MV-4-11 (cell line): ENCODE measurements at regions not wholly inside any gene's neighbourhood (a gene's known extent, or its start where the extent isn't known, plus 50 kb on each side); places are given as distances from the start of the nearest gene placed in this dataset.

Experiments used
- DNase-seq: peaks from one replicate; lab custom pipeline; 2025; lab: John Stamatoyannopoulos, UW

DNA sequence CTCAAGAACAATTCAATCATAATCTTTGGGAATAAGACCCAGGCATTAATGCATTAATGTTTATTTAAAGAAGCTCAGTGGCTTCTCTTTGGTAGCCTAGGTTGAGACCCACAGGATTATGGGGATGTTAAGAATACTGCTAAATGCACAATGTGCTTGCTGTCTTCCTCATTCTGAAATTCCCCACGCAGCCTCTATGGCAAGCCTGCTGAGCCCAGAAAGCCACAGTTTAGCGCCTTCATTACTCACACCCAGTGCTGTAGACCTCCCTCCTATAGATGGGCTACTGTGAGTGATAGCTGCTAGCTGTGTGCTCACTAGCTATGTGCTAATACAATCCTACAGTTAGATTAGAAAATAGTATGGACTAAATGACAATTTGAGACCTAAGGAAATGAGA is 90.6 kb downstream of the TNFSF13B start:
- peak; percentile 92 for DNase-seq

DNA sequence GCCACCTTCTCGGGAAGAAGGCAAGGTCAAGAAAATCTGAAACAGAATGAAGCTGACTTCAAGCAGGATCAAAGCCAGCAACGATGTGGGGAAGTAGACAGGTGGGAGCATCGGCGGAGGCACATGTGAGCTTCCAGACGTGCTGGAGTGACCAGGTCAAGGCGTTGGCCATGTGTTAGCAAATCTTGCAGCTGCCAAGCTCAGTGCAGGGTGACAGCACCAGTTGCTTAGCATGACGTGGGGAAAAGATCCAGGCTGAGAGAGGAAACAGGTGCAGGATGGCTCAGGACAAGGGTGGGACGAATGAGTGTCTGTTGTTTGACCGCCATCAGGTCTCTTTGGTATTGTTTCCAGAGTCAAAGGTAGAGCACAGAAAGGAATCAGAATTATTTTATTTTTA is 92.3 kb downstream of the TNFSF13B start:
- no peak for DNase-seq

DNA sequence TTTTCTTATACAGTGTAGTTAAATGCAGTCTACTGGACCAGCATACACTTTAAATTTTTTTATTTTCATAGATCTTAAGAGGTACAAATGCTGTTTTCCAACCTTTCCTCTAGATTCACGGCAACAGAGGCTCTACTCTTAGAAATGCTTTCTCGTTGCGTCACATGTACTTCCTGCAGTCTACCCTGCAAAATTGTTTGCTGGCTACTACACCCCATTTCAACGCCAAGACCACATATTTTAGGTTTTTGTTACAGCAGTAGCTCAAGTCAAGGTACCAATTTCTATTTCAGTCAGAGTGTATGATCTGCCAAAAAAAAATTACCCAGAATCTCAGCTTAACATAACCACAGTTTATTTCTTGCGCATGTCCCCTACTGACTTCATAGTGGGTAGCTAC is 94.1 kb downstream of the TNFSF13B start:
- peak; percentile 31 for DNase-seq

DNA sequence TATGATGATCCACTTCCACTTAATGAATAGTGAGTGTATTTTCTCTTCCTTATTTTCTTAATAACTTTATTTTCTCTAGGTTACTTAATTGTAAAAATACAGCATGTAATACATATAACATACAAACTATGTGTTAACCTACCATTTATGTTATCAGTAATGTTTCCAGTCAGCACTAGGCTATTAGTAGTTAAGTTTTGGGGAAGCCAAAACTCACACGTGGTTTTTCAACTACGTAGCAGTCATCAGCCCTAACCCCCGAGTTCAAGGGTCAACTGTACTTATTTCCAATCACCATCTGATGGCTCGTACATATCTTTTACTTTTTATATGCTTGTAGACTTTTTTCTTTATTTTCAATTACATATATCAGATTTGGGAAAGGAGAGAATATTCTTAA is 95.7 kb downstream of the TNFSF13B start:
- peak; percentile 15 for DNase-seq

DNA sequence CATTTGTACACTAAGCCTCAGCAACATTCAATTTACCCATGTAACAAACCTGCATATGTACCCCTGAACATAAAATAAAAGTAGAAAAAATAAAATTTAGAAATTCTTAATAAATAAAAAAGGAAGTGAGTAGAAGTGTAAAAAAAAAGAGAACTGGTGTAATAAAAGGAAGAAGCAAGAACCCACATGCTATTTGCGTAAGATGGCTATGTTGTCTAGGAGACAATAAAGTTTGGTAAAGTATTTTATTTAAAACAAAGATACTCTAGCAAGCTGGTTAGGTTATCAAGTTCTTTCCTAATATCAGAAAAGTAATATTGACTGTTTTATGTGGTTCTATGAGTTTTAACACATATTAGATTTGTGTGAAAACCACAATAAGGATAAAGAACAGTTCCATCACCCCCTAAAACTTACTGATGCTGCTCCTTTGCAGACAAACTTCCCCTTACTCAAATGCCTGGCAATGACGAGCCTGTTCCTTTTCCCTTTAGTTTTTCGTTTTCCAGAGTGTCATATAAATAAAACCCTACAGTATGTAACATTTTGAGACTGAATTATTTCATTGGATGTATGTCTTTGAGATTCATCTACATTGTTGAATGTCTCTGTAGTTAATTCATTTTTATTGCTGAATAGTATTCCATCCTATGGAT is 98.9 kb downstream of the TNFSF13B start:
- DNase-seq: peak; percentile 84

DNA sequence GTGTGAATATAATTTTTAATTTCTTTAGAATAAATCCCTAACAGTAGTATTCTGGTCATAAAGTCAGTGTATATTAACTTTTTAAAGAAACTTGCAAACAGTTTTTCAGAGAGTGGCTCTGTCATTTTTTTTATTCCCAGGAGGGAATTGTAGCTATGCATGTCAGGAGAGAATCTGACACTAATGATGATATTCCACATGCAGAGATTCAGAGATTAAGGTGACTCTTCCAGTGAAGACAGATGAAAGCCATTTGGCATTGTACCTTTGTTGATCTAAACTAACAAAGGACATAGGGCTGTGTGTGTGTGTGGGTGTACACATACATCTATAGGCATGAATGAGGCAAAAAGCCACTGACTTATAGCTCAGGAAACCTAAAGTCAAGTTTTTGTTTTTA is 99.9 kb downstream of the TNFSF13B start:
- no peak for DNase-seq

DNA sequence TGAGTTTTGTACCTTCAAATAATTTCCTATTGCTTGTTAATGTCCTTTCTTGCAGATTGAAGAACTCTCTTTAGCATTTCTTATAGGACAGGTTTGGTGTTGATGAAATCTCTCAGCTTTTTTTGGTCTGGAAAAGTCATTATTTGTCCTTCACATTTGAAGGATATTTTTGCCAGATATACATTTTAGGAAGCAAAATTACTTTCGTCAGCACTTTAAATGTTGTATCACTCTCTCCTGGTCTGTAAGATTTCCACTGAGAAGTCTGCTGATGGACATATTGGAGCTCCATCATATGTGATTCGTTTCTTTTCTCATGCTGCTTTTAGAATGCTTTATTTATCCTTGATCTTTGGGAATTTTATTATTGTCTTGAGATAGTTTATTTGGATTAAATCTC is 105.5 kb downstream of the TNFSF13B start:
- DNase-seq: no peak

DNA sequence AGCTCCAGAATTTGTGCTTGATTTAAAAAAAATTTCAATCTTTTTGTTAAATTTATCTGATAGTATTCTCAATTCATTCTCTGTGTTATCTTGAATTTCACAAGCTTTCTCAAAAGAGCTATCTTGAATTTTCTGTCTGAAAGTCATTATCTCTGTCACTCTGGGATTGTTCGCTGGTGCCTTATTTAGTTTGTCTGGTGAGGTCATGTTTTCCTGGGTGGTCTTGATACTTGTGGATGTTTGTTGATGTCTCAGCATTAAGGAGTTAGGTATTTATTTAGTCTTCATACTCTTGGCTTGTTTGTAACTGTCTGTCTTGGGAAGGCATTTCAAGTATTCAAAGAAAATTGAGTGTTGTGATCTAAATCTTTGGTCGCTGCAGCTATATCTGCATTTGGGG is 106.3 kb downstream of the TNFSF13B start:
- no peak for DNase-seq

DNA sequence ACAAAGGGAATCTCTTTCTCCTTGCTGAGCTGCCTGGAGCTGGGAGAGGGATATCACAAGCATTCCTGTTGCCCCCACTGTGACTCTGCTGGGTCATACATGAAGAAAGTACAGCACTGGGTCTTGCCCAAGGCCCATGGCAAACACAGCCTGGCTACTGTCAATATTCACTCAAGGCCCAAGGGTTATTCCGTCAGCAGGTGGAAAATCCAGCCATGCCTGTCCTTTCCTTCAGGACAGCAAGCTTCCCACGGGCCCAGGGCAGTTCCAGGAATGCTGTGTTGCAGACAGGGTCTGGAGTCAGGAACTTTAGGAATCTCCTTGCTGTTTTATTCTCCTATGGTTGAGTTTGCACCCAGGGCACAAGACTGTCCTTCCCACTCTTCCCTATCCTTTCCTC is 106.8 kb downstream of the TNFSF13B start:
- no peak for DNase-seq

DNA sequence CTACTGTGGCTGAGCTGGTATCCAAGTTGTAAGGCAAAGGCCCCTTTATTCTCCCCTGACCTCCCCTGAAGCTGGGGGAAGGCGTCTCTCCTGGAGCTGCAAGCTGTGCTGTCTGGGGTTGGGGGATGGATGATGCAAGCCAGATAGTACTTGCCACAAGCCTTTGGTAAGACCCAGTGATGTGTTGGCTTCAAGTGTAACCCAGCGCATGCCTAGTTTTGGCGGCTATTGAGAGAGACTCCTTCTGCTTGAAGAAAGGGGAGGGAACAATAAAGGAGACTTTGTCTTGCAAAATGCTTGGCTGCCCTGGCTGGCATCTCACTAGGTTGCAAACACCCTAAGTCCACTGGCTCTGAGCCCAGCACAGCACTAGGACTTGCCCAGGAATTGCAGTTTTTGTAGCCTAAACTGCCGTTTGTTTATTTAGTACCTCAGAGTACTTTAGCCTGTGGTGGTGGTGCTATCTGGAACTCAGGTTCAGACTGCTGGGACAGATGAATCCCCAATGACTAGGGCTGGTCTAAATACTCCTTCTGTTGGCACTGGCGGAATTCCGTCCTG is 108.2 kb downstream of the TNFSF13B start:
- DNase-seq: peak; percentile 21

DNA sequence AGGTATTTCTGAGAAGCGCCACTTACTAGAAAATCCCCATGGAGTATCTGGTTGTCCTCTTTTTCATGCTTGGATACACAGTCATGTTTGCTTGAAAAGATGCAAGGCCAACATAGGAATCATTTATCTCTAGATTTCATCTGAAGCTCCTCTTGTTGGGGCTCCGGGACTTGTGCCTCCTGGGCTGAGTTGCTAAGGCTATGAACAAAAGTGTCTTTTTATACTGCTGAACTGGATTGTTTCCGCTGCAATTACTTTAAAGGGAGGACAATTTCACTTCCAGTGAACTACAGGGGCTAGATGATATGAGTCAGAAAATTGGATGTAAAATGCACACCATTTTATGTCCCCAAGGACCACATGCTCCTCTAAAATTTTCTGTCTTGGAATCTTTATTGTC is 114.1 kb downstream of the TNFSF13B start:
- no peak for DNase-seq

DNA sequence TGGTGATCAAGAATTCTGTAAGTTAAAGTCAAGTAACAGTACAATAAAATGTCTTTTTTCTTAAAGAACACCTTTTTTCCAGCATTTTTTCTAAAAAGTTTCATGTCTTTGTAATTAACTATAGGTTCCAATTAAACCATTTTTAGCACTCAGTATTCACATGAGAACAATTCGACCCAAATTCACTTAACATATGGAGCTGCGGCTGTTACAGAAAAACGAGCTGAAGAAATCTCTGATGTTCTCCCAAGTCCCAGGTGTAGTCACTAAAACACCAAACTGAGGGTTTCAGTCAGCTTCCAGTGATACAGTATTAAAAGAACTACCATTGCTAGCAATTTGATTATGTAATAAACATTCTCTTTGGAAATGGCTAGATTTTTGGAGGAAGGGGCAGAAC is 117.6 kb downstream of the TNFSF13B start:
- DNase-seq: no peak

DNA sequence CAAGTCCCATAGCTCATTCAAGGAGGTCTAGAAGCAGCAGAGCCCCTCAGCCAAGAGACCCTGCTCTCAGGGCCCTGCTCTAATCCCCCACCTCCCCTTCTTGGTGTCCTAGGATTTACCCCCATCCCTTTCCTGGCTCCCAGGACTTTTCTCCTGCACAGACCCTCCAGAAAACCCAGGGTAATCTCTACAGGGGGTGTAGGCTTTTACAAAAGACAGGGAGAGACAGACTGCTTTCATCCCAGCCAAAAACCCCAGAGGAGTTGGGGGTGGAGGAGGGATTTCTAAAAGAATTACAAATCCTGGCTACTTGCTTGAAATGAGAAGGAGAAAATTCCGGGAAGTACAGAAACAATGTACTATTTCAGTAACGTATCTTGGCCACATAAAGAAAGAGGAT is 133.3 kb downstream of the TNFSF13B start:
- DNase-seq: no peak

DNA sequence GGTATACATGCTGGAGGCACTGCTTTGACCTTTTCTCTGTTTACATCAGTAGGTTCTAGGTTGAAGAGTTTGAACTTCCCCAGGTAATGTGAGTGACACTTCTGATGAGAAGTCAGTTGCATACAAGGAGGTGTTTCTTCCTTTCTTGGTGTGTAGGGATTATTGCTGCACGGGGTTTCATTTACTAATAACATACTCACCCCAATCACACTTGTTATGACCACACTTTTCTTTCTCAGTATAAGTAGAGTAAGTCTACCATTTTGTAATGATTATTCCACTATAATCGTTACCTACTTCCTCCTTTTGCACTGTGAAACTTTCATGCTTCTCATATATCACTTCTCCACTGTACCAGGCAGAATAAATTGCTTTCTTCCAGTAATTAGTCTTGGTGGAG is 138.0 kb downstream of the TNFSF13B start:
- no peak for DNase-seq

DNA sequence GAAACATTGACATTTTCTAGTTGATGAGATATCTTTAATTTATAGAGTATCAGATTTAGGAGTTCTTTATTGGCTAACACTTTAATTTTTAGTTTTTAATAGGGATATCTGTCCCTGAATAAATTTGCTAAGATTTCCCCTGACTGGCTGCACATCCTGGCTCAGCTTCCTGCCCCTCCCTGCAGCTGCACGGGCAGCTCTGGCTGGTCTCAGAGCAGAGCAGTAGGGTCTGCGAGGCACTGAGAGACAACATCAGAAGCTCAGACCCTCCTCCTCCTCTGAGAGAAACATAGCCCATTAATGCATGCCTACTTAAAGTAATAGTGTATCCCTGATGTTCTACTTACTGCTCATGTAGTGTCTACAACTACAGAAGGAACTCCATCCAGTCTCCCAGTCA is 139.2 kb downstream of the TNFSF13B start:
- no peak for DNase-seq

DNA sequence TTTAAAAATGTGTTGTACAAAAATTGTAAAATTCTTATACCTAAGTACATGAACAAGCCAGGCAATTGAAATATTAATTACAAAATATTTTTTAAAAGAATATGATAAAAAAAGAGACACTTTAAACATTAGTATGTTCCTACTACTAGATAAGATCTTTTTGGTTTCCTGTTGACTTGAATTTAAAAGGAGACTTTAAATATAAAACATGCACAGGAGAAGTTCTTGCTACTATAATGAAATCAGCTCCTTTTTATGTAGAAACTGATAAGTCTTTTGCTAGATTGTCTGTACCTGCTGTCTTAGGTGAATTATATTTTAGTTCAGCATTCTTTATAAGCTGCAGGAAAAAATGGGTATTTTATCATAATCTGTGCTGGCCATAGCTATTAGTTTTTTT is 140.2 kb downstream of the TNFSF13B start:
- no peak for DNase-seq

DNA sequence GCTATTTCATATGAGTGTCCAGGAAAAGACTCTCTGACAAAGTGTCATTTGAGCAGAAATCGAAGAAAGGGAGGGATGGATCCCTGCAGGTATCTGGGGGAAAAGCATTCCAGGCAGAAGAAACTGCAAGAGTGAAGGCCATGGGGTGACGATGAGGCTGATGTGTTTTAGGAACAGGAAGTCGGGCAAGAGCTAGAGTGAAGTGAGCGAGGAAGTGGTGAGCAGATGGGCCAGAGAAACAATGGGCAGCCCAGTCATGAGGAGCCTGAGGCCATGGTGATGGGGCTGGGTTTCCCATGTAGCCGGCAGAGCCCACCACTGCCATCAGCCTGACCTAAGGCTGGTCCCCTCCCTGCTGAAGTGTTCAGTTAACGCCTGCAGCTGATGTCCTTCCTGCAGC is 150.2 kb downstream of the TNFSF13B start:
- no peak for DNase-seq

DNA sequence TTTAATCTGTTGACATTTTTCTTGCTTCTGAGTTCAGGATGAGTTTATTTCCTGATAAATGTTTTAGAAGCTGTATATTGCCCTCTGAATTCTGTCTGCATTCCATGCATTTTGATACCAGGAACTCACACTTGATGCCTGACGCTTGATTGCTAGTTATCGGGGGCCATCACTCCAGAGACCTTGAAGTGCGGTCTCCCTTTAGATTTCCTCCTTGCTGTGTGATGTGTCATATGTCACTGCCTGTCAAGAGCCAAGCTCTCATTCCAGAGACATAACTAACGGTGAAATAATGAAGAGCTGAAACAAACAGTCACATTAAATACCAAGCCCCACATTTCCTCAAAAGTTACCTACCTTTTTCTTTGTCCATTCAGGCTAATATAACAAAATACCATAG is 155.5 kb downstream of the TNFSF13B start:
- no peak for DNase-seq

DNA sequence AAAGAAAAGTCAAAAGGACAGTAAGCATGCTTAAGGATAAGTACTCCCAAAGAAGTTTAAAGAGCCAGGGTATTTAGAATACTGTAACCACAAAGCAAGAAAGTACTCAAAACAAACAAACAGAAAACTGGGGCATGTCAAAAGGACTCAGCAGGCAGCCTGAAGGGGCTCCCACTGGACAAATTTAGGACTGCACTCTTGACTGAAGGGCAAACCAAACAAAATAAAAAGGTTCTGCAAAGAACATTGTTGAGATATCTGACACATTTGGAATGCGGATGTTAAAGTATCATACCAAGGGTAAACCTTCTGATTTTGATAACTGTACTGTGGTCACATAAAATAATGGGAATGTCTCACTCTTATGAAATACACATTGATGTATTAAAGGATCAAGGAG is 157.4 kb downstream of the TNFSF13B start:
- DNase-seq: no peak

DNA sequence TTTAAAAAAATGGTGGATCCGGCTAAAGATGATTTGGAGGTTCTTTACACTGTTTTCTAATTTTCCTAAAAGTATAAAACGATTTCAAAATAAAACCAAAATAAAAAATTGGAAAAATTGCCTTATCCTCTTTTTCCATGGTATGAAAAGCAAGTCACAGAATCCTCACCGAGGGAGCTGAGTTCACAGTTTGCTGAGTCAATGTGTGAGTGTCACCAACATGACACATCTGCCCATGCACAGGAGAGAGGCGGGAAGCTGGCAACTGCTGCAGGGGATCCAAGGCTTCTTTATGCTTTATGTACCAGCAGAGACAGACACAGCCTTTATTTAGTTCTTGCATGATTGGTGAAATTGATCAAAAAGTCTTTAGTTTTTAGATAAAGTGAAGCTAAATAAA is 157.8 kb downstream of the TNFSF13B start:
- no peak for DNase-seq

DNA sequence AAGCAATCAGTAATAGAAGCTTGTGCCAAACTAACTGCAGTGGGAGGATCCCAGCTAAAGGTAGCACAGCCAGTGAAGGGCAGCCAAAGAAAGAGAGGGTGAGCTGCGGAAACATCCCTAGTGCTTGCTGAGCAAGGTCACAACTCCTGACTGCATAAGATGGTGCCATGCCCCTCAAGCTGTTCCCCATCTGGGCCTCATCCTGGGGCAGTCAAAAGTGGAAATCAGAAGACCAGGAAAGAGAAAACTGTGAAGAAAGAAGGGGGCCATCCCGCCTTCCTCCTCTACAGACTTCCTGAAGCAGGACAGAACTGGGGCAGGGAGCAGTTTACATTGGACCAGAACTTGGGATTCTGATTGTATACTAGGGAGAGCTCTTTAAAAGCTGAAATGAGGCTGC is 159.2 kb downstream of the TNFSF13B start:
- DNase-seq: no peak

DNA sequence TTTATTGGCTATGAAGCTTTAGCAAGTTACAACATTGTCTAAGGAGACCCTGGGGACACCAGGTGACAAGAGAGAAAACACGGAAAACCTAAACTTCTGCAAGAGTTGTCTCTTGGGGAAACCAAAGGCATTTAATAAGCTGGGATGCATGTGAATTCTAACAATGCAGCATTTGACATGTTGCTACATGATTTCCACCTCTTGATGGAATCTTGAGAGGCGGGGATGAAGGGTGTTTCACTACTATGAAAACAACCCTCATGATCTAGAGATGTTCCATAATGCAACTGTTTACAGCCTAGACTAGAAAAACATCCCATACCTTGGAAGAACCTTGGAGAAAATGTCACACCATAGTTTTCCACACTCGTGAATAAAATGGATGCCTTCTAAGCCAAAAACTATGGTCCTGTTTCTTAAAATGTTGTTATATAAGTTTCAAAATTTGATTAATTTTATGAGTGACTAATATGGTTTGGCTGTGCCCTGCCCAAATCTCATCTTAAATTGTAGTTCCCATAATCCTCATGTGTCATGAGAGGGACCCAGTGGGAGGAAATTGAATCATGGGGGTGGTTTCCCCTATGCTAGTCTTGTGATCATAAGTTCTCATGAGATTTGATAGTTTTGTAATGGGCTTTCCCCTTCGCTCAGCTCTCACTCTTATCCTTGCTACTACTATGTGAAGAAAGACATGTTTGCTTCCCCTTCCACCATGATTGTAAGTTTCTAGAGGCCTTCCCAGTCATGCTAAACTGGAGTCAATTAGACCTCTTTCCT is 164.6 kb downstream of the TNFSF13B start:
- no peak for DNase-seq

DNA sequence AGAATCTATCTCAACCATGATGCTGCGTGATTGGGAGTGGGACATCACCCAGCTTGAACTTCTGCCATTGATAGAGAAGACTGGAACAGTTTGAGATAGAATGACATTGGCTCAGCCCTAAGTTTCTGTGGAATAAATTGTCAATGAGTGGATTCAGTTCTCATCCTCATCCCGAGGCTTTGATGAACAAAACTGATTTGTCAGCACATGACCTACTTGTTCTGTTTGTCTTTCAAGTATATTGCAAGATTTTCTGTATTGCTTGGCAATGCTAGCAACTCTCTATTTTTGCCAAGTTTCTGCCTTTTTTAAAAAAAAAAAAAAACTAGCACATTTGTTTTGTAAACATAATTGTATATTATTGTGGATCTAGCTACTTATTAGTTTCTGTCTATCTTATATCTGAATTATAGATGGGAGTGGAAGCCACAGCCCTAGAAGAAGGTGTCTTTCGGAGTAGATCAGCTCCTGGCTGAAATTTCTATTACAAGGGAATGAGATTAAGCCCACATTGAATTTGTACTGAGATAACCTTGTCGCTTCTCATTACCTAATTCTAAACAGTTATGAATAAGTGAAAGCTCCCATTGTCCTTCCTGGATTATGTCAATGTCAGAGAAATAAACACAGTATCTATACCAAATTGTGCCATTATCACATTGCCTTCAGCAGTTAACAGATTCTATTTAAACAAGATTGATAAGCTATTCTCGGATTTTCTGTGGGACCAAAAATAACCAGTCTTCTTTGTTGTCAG is 166.1 kb downstream of the TNFSF13B start:
- no peak for DNase-seq
